Glomerular visceral epithelial cell (primary cell): ENCODE measurements at regions not wholly inside any gene's neighbourhood (a gene's known extent, or its start where the extent isn't known, plus 50 kb on each side); places are given as distances from the start of the nearest gene placed in this dataset.
A peak's percentile ranks its signal among the peaks of the same experiment; 100 is the strongest.
"Not testable (repeated sequence)": the region's sequence is repeated elsewhere in the genome, so short reads cannot be mapped to it uniquely, and the experiment has no call there.

Experiments used
- DNase-seq: peaks from one replicate; pipeline ENCODE4 v3.0.0-alpha.2; 2016; ENCODE audit errors: extremely low spot score

DNA sequence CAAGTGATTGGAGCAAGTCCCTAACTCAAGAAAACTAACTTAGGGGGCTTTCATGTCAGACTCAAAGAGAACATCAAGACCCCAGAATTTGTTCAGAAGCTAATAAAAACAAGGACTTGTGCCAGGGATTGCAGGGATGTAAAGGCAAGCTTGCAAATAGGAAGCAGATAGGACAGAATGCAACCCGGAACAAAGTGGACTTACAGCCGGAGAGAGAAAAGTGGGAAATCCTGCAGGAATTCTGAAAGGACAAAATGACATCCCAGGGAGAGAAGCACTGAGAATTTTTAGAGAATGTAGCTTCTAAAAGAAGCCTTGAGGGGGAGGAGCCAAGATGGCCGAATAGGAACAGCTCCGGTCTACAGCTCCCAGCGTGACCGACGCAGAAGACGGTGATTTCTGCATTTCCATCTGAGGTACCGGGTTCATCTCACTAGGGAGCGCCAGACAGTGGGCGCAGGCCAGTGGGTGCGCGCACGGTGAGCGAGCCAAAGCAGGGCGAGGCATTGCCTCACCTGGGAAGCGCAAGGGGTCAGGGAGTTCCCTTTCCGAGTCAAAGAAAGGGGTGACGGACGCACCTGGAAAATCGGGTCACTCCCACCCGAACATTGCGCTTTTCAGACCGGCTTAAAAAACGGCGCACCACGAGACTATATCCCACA, 195.6 kb upstream of the G2E3 start:
- not testable (repeated sequence) for DNase-seq

DNA sequence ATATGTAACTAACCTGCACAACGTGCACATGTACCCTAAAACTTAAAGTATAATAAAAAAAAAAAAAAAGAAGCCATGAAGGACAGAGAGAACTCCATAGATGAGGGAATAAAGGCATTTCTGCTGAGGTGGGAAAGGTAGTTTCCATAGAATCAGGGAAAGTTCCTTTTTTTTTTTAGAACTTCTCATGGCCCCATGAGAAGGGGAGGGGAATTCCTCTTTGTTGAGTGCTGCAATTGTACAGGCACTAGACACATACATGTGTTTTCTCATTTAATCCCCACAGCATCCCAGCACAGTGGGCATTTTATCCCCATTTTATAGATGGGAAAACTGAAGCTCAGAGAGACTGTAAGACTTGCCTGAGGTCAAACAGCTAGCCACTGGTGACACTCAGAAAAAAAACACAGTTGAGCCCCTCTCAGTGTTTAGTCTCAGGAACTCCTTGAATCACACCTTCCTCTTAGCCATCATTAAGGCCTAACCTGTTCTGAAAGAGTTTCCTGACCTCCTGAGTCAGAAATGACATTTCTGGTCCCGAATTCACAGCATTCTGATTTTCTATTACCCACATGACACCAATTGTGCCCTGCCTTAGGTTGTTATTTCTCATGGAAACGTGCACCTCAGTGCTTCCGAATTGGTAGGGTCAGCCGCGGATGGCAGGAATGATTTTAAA, 189.3 kb upstream of the G2E3 start:
- DNase-seq: no peak

DNA sequence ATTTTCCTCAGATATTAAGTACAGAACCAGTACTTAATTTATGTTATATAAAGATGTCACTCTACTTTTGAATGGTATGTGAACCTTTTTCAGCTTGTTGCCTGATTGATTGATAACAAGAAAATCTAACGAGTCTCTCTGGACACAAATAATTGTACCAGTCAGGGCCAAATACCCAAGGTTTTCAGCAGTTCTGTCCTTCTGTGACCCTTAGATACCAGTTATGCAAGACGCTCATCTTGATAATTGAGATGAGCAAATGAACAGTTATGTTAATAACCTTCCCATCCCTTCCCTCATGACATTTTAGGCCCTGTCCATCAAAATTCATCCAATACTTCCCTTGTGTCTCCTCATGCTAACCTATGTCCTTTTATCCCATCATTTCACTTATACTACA, 185.9 kb upstream of the G2E3 start:
- no peak for DNase-seq

DNA sequence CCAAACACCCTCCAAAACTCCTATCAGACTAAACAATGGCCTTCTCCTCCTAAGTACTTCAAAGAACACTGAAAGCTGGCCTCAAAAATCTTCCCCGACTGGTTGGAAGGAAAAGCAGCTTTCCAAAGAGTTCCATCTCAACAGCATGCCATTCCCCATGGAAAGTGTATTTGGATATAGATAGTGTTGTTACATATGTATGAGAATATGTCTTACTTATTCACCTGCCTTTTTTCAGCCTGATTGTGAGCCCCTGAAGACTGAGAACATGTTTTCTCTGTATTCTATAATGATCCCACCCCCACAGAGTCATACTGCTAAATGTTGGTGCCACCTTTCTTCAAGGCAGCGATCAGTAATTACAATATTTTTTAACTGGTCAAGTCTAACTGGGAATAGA, 185.4 kb upstream of the G2E3 start:
- no peak for DNase-seq

DNA sequence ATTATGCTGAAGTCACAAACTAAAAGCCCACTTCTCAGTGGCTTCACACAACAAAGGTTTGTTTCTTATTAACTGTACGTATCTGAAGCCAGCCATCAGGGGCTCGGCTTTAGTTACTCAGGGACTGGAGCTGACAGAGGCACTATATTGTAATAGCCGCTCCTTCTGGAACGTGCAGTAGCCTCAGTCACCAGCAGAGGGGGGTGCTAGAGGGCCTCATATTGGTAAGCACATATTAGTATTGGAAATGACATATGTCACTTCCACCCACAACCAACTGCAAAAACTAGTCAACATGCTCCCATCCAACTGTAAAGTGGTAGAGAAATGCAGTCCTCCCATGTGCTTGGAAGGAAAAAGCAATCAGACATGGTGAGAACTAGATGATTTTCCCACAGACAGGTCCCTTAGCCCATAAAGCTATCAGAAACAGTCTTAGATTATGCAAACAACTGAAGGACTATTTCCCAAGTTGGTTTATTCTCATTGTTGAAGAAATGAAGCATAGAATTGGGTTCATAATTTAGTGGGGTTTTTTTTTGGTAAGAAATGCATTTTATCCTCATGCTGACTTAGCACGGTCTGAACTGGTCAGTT, 183.6 kb upstream of the G2E3 start:
- peak; percentile 48 for DNase-seq

DNA sequence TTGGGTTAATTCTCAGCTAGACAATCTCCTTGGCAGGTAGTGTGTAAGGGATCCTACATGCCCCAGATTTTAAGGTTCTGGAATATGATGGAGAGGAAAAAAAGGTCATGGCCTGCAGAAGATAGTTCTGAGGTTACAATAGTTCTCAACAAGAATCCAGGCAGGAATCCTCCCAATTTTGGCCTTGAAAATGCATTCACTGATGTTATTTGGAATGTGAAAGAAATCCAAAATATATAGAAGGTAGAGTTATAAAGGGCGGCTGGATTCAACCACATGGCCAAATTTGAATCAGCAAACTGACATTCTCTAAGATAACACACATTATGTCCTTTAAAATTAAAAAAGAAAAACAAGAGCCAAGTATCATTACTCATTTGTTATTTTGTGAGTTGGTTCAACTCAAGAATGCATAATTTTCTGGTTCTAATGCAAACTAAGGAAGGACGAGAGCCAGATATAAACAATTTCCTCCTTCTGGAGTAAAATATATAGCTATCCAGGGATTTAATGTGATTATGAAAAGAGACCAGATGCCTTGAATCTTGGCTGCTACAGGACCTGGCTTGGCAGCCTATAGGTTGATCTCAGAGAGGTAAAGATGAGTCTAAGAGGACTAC, 177.0 kb upstream of the G2E3 start:
- no peak for DNase-seq

DNA sequence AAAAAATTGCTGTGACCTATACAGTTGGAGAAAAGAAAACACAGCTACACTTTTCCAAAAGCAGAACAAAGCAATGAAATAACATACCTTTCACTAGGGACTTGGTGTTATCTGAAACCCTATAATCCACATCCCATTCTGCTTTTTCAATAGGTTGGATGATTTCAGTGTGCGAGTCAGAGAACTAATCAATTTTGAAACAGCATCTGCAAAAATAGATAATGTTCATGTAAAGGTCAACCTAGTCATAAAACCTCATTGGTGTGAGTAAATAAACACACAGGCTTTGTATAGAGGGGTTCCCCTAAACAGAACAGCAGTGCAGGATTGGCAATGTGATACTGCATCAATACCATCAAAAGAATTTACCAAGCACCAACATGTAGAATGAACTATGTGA, 173.0 kb upstream of the G2E3 start:
- DNase-seq: no peak

DNA sequence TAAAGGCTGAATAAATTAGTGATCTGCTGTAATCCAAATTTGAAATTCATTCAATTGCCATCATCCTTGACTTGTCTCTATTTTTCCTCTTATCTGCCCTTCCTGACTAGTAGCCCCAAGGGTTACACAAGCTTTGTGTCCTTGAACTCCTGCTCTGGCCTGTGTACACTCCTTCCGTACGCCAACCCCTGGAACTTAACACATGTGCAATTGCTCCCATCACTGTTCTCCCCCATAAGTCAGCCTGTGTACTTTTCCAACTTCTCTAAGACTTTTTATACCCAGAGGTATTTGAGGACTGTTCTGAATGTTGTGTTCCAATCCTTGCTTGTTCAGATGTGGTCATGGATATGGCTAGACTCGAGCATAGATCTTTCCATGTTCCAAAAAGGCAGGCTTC, 171.1 kb upstream of the G2E3 start:
- no peak for DNase-seq

DNA sequence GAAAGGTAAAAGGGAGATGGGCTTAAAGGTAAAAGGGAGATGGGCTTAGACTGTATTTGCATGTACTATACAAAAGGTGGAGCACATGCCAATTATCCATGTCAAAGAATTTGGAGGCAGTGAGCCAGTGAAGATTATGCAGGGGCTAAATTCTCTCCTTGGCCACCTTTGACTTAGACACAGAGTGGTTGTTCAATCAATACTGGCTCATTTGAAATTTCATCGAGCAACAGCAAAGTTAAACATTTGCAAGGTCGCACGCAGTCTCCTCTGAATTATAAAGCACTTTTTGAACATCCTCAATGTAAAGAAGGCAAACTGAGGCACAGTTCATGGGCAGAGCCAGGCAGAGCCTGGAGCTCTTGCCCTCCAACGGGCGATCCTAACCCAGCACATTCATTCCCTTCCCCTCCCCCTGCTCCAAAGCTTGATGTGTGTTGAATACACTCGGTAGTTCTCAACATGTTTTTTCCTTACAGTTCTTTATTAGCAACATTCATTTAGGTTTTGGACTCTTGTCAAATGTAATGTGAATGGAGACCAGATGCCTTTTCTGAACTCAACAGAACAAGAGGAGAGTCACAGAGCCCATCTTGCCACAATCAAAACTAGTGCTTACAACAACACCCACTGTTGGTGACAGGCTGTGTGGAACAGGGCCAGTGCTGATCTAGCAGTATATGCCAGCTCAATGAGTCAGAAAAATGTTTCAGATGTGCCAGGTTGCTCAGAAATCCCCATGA, 169.7 kb upstream of the G2E3 start:
- DNase-seq: no peak

DNA sequence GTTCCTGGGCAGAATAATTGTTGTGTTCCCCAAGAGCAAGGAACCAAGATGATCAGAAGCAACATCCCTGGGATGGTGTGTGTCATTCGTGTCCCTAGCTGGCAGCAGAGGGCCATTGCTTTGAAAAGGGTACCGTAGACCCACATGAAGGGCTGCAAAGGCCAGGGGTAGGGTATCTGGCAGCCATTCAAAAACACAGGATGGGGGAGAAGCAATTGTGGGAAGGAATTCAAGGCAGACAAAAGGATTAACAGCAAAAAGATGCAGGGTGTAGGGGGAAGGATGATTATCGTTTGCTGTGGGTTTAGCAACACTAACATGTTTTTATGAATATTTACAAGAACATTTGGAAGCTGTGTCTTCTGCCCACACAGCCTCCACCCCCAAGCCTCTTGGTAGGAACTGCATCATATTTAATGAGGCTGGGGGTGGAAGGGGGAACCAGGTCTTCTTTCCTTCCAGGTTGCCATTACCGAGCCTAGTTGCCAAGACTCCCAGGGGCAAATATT, 169.0 kb upstream of the G2E3 start:
- DNase-seq: no peak

DNA sequence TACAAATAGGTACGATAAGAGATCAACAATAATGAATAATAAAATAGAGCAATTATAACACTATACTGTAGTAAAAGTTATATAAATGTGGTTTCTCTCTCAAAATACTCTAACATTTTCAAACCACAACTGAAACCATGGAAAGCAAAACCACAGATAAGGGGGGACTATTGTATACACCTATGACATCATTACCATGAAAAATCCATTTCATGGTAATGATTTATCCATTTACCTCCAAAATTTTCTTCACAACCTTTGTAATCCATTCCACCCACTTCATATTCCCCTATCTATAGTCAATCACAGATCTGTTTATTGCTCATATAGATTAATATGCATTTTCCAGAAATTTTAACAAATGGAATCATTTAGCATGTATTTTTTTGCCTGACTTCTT, 163.9 kb upstream of the G2E3 start:
- no peak for DNase-seq

DNA sequence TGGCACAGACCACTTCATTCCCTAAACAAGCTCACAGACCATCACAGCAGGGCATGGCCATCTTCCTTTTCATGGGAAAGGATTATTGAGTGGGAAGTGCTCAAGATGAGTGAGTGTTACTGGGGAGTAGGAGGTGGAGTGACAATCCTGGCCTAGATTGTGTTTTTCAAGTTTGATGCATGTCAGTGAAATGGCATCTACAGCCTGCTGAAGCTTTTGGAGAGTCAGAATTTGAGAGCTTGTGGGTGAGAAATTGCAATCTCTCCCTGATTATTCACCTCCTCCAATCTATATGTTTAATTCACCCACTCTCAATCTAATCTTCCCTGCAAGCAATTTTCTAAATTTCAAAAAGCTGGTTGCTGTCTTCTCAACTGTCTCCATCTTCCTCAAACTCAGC, 156.1 kb upstream of the G2E3 start:
- no peak for DNase-seq

DNA sequence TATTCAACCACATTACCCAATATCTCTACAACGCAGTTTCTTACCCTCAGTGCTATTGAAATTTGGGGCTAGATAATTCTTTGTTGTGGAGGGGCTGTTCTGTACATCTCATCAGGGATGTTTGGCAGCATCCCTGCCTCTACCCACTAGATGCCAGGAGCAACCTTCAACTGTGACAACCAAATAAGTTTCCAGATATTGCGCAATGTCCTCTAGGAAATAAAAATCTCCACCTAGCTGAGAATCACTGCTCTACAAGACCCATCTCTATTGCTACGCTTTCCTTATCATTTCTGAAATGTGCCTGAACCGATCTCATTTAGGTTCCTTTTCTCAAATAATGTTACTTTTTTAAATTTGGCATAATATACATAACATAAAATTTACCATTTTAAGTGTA, 155.2 kb upstream of the G2E3 start:
- DNase-seq: no peak

DNA sequence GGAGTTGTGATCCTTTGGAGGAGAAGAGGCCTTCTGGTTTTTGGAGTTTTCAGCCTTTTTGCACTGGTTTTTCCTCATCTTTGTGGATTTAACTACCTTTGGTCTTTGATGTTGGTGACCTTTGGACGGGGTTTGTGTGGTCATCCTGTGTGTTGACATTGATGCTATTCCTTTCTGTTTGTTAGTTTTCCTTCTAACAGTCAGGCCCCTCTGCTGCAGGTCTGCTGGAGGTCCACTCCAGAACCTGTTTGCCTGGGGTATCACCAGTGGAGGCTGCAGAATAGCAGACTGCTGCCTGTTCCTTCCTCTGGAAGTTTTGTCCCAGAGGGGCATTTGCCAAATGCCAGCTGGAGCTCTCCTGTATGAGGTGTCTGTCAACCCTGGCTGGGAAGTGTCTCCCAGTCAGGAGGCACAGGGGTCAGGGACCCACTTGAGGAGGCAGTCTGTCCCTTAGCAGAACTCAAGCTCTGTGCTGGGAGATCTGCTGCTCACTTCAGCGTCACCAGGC, 149.4 kb upstream of the G2E3 start:
- DNase-seq: not testable (repeated sequence)

DNA sequence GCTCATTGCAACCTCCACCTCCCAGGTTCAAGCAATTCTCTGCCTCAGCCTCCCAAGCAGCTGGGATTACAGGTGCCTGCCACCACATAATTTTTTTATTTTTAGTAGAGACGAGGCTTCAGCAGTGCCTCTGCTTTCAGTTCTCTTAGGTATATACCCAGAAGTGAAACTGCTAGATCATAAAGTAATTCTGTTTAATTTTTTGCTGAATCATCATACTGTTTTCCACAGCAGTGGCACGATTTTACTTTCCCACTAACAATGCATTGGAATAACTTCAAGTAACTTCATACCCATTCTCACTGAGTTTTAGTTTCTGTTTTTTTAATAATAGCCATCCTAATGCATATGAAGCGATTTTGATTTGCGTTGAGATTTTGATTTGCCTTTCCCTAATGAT, 148.0 kb upstream of the G2E3 start:
- DNase-seq: no peak

DNA sequence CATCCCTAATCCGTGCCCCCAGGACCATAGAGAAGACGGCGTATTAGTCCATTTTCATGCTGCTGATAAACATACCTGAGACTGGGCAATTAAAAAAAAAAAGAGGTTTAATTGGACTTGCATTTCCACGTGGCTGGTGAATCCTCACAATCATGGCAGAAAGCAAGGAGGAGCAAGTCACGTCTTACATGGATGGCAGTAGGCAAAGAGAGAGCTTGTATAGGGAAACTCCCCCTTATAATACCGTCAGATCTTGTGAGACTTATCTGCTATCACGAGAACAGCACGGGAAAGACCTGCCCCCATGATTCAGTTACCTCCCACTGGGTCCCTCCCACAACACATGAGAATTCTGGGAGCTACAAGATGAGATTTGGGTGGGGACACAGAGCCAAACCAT, 145.8 kb upstream of the G2E3 start:
- not testable (repeated sequence) for DNase-seq

DNA sequence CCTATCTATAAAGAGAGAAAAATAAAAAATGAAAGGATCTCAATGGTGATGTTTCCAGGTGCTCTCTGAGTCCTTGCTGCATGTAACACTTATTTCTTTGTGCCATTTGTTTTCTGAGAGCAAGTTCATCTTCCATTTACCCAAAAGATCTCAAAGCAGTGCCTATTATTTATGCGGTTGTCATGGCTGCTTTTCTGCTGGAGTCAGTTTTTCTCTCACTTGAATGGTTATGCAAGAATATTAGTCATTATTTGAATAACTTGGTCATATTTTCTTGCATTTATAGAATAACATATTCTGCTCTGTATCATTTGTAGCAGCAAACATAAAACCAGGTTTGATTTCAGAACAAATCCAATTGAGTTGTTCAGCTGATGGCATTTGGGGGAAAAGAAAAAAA, 141.8 kb upstream of the G2E3 start:
- DNase-seq: no peak

DNA sequence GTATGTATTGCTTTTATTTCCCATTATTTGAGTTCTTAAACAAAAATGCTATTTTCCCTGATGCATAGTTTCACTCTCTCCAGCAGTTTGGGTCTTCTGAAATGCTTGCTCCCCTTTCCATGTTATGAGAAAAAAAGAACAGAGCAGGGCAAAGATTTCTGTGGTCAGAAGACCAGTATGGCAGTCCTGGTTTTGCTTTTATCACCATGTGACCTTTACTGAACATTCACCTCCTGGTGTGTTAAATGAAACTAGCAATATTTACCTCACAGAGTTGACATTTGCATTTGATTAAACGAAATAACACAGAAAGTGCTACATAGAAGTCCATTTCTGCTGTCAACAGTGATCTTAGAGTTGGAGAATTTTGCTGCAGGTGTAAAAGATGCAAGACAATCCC, 141.0 kb upstream of the G2E3 start:
- DNase-seq: no peak

DNA sequence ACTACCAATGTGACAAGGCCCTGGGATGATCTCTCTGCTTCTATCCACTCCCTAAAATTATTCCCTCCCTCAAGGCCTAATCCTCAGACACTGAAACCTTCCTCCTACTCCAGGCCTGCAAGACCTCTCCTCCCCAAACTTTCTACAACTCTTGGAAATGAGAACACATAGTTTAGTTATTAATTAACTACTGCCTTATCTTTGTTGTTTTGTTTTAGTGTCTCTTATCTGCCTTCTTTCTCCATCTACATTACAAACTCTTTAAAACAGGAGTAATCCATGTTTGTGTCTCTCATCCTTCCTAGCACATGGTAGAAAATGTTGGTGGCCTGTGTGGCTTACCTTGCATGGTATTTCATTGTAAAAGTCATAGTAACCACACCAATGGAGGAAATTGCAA, 139.9 kb upstream of the G2E3 start:
- DNase-seq: no peak

DNA sequence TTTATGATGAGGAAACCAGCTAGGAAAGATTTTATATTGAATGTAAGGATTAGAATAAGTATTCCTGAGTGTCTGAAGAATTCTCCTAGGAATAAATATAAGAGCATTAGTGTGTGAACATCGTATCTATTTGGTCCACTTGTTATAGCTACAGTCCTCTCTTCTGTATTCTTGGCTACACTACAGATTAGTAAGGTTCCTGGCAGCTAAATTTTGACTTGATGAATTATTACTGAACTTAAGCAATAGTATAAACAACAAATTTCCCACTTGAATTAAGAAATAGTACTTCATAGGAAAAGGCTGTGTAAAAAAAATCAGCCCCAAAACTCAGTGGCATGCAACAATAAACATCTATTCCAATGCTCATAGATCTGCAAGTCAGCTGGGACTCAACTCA, 138.4 kb upstream of the G2E3 start:
- DNase-seq: no peak

DNA sequence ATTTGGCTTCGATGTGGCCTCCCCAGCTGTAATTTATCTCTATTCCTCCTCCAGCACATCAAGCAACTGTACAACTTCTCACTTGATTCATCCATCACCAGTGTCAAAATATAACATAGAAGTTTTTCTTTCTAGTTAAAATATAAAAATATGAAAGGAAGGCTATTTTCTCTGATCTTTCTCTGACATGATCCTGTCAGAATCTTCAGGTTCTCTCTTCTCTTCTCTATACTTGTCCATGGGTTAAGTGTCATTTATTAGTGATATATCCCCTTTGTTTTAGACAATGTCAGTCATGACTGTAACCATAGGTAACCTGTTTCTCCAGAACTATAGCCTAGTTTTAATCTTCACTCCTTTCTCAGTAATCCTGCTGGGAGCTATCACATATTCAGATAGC, 132.5 kb upstream of the G2E3 start:
- DNase-seq: no peak

DNA sequence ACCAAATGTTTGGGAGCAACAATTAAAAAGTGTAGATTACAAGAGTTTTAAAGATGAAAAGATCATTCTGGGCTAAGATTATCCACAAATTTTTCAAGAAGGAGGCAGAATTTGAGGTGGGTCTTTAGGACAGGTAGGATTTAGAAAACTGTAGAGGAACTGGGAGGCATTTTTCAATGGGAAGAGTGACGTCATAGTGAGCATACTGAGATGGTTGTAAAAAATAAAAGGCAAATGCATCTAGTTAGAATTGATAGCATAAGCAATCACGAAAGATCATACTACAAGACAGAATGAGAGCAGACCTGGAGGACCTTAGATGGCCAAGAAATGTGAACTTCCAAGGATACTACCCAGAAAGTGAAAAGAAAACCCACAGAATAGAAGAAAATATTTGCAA, 131.6 kb upstream of the G2E3 start:
- no peak for DNase-seq
